ENCODE measurements at regions not wholly inside any gene's neighbourhood (a gene's known extent, or its start where the extent isn't known, plus 50 kb on each side); places are given as distances from the start of the nearest gene placed in this dataset.

GRCh38 chr5:8500426-8500825, 631.5 kb downstream of the MTRR start:
- TF ChIP-seq CTCF (conservative IDR thresholded peaks at IDR 0.05 in 1 of 2, IDR thresholded peaks at IDR 0.05 in 1 of 2; ENCODE audit: low read depth in 1 of 2, low read length in 2 of 2) = no peak
- no peak for TF ChIP-seq EZH2 (IDR thresholded peaks at IDR 0.05; ENCODE audit: low read length, missing control alignments)

Measured in fibroblast of lung (primary cell).